B cell (primary cell): ENCODE measurements at regions not wholly inside any gene's neighbourhood (a gene's known extent, or its start where the extent isn't known, plus 50 kb on each side); places are given as distances from the start of the nearest gene placed in this dataset.

Experiments used
- ATAC-seq: fragments of 200-7000 bp; cut with Tn5 transposase; one replicate; pipeline ENCODE4 v1.10.0; 2021; ENCODE audit warnings: low read depth, mild to moderate bottlenecking, moderate number of reproducible peaks, moderate library complexity
- CTCF ChIA-PET: fragments of 350-600 bp; sonication (Branson Sonifier 250); formaldehyde crosslinking; loops from one replicate; lab custom pipeline; 2021; ENCODE audit warnings: antibody characterized with exemption, inconsistent platforms; lab: Charles Lee
- POLR2A ChIA-PET: fragments of 350-600 bp; sonication (Branson Sonifier 250); formaldehyde crosslinking; loops from one replicate; lab custom pipeline; 2021; ENCODE audit warnings: antibody characterized with exemption; lab: Charles Lee
- DNase-seq: peaks from one replicate; pipeline ENCODE4 v3.0.0; 2013
- H2AFZ ChIP-seq: 2 replicates; pipeline ENCODE4 v1.6.1; 2012; ENCODE audit warnings: mild to moderate bottlenecking, low read depth, low read length; ENCODE audit not compliant: insufficient read depth, poor library complexity, severe bottlenecking
- H3K27ac ChIP-seq, 2 donors: 1 replicate in 1 of 2; 2 replicates in 1 of 2; pipeline ENCODE4 v1.5.1; 2012 to 2013; ENCODE audit warnings: low read length in 2 of 2, mild to moderate bottlenecking in 2 of 2, moderate library complexity in 1 of 2
- H3K27me3 ChIP-seq, 4 experiments: fragments of 200-600 bp in 1 of 4; sonication (generic) in 1 of 4; replicated peaks in 1 of 4; 1 replicate in 2 of 4; 2 replicates in 2 of 4; pipeline versions ENCODE4 v1.6.1 to v1.7.0; 2013 to 2016; ENCODE audit warnings: low read length in 3 of 4, mild to moderate bottlenecking in 2 of 4, mixed read lengths in 1 of 4, moderate library complexity in 1 of 4; ENCODE audit not compliant: insufficient read depth in 4 of 4, control insufficient read depth in 3 of 4; ENCODE audit errors: control extremely low read depth in 1 of 4
- H3K36me3 ChIP-seq, 2 experiments: replicated peaks in 1 of 2; 1 replicate in 1 of 2; 2 replicates in 1 of 2; pipeline versions ENCODE4 v1.6.1 to v1.7.1; 2013; ENCODE audit warnings: low read length in 1 of 2; ENCODE audit not compliant: insufficient read depth in 2 of 2, control insufficient read depth in 1 of 2; ENCODE audit errors: control extremely low read depth in 1 of 2, extremely low read depth in 1 of 2
- H3K4me1 ChIP-seq, 2 donors: fragments of 200-600 bp in 1 of 2; sonication (generic) in 1 of 2; 1 replicate in 1 of 2; 2 replicates in 1 of 2; pipeline versions ENCODE4 v1.5.1 to v1.6.1; 2013 to 2017; ENCODE audit warnings: low read length in 2 of 2; ENCODE audit not compliant: control insufficient read depth in 2 of 2, insufficient read depth in 2 of 2
- H3K4me2 ChIP-seq: replicated peaks from 2 replicates; pipeline ENCODE3; 2012; ENCODE audit warnings: mild to moderate bottlenecking, low read depth, low read length; ENCODE audit not compliant: poor library complexity, severe bottlenecking
- H3K4me3 ChIP-seq, 5 experiments: fragments of 200-600 bp in 1 of 5; sonication (generic) in 1 of 5; 1 replicate in 3 of 5; 2 replicates in 2 of 5; pipeline versions ENCODE4 v1.5.1 to v1.7.0; 2011 to 2016; ENCODE audit warnings: low read length in 4 of 5, mild to moderate bottlenecking in 4 of 5, low read depth in 2 of 5, control low read depth in 1 of 5, moderate library complexity in 1 of 5; ENCODE audit not compliant: insufficient read depth in 1 of 5; ENCODE audit errors: control extremely low read depth in 1 of 5, extremely low read depth in 1 of 5
- H3K79me2 ChIP-seq: fragments of 200-600 bp; sonication (generic); one replicate; pipeline ENCODE4 v1.6.0; 2016; ENCODE audit warnings: low read length; ENCODE audit not compliant: control insufficient read depth, insufficient read depth
- H3K9ac ChIP-seq: fragments of 200-600 bp; sonication (generic); 2 replicates; pipeline ENCODE4 v1.6.1; 2017; ENCODE audit warnings: mild to moderate bottlenecking, low read length, moderate library complexity
- H3K9me3 ChIP-seq, 3 donors: one replicate each; pipeline versions ENCODE4 v1.6.1 to v1.7.1; 2013; ENCODE audit warnings: low read length in 2 of 3; ENCODE audit not compliant: control insufficient read depth in 2 of 3, insufficient read depth in 1 of 3; ENCODE audit errors: control extremely low read depth in 1 of 3
- H4K20me1 ChIP-seq: 2 replicates; pipeline ENCODE4 v1.6.0; 2012; ENCODE audit warnings: mild to moderate bottlenecking, low read length; ENCODE audit not compliant: insufficient read depth, control insufficient read depth, poor library complexity, severe bottlenecking
- H3K27ac Mint-ChIP-seq: one replicate; pipeline ENCODE4 v1.8.0; 2021; ENCODE audit warnings: mixed read lengths
- H3K27me3 Mint-ChIP-seq: one replicate; pipeline ENCODE4 v1.8.0; 2021; ENCODE audit warnings: mixed read lengths
- H3K4me1 Mint-ChIP-seq: one replicate; pipeline ENCODE4 v1.8.0; 2021; ENCODE audit warnings: mixed read lengths
- H3K4me3 Mint-ChIP-seq: one replicate; pipeline ENCODE4 v1.8.0; 2021; ENCODE audit warnings: mixed read lengths
- H3K9me3 Mint-ChIP-seq: one replicate; pipeline ENCODE4 v1.8.0; 2022; ENCODE audit warnings: mixed read lengths; ENCODE audit not compliant: insufficient read depth
- EZH2 ChIP-seq: IDR thresholded peaks from 2 replicates; pipeline ENCODE4 v1.6.1; 2012; ENCODE audit warnings: borderline replicate concordance, low read depth, mild to moderate bottlenecking, moderate library complexity, low read length; ENCODE audit not compliant: insufficient read depth, poor library complexity, severe bottlenecking
- WGBS: methylation state at CpG from one replicate; pipeline ENCODE4 v1.1.5; 2013; ENCODE audit warnings: missing lambda C conversion rate; ENCODE audit not compliant: insufficient coverage; 5-methylcytosine and 5-hydroxymethylcytosine counted together
- intact Hi-C: fragments of 100-400 bp; cut with micrococcal nuclease; formaldehyde crosslinking; loops from one replicate; pipeline ENCODE4 v1.10.0; 2022
- TF ChIP-seq, protein P1 (sequence below): fragments of 200-600 bp; IDR thresholded peaks from one replicate; pipeline ENCODE4 v1.8.0; 2022; ENCODE audit warnings: antibody characterized with exemption, mild to moderate bottlenecking

DNA sequence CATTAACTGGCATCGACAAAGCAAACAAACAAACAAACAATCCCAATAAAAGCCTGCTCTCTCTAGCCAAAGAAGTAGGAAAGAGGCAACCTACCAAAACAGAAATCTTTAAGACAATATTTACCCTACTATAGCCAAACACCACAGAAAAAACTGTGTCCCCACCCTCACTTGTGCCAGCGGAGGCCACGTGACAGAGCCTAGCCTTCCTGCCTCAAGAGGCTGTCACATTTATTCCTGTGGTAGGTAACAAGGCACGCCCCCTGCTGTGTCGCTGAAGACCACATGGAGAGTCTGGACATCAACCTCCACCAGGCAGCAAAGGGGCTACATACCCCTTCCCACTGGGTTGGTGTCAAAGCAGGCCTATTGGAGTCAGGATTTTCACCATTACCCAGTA, 148.1 kb downstream of the LMNTD1 start:
- peaks cover 0 to 1% (median 0%) of the 10 kb centered on the region in 3 donors for H3K9me3 ChIP-seq
- Mint-ChIP-seq H3K9me3 (peaks cover 2% of the 10 kb centered on the region), H3K27me3 (peaks cover 3% of the 10 kb centered on the region), H3K27ac (no peak overlapping the region), H3K4me1 (no peaks in the 10 kb centered on the region), H3K4me3 (no peak overlapping the region)
- no peak for TF ChIP-seq EZH2
- no peak for DNase-seq
- H3K4me1 ChIP-seq = no peaks in the 10 kb centered on the region
- 98% methylated on average over 4 of the region's 5 CpGs for WGBS
- no peak overlapping the region for H3K4me3 ChIP-seq
- H2AFZ ChIP-seq = no peak overlapping the region
- H3K4me2 ChIP-seq = no peak overlapping the region
- no peaks in the 10 kb centered on the region for H4K20me1 ChIP-seq
- H3K27ac ChIP-seq = no peak overlapping the region
- no peak for ATAC-seq
- POLR2A ChIA-PET = no interaction called here
- no peaks in the 10 kb centered on the region for H3K79me2 ChIP-seq
- CTCF ChIA-PET = no interaction called here
- no peak overlapping the region for H3K9ac ChIP-seq
- H3K36me3 ChIP-seq = no peaks in the 10 kb centered on the region
- intact Hi-C loops = no loop called here
- peaks cover 0 to 2% (median 0%) of the 10 kb centered on the region in 4 experiments for H3K27me3 ChIP-seq

GRCh38 chr12:25401547-25402345, 151.0 kb upstream of the KRAS start:
- Histone ChIP-seq H3K36me3 (no peaks in the 10 kb centered on the region), H3K4me3 (no peak overlapping the region), H2AFZ (no peak overlapping the region), H3K79me2 (no peaks in the 10 kb centered on the region), H3K4me2 (no peak overlapping the region), H4K20me1 (no peaks in the 10 kb centered on the region), H3K4me1 (no peaks in the 10 kb centered on the region), H3K27ac (no peak overlapping the region), H3K9ac (no peak overlapping the region), H3K27me3 (peaks cover 0 to 2% (median 0%) of the 10 kb centered on the region in 4 experiments), H3K9me3 (no peaks in the 10 kb centered on the region)
- intact Hi-C loops = no loop called here
- TF ChIP-seq, protein P1, sequence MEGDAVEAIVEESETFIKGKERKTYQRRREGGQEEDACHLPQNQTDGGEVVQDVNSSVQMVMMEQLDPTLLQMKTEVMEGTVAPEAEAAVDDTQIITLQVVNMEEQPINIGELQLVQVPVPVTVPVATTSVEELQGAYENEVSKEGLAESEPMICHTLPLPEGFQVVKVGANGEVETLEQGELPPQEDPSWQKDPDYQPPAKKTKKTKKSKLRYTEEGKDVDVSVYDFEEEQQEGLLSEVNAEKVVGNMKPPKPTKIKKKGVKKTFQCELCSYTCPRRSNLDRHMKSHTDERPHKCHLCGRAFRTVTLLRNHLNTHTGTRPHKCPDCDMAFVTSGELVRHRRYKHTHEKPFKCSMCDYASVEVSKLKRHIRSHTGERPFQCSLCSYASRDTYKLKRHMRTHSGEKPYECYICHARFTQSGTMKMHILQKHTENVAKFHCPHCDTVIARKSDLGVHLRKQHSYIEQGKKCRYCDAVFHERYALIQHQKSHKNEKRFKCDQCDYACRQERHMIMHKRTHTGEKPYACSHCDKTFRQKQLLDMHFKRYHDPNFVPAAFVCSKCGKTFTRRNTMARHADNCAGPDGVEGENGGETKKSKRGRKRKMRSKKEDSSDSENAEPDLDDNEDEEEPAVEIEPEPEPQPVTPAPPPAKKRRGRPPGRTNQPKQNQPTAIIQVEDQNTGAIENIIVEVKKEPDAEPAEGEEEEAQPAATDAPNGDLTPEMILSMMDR = no peak
- Mint-ChIP-seq H3K4me3 (no peak overlapping the region), H3K27ac (no peak overlapping the region), H3K27me3 (peaks cover 6% of the 10 kb centered on the region), H3K9me3 (peaks cover 2% of the 10 kb centered on the region), H3K4me1 (no peaks in the 10 kb centered on the region)
- DNase-seq (no peak), ATAC-seq (no peak)
- ChIA-PET CTCF (interaction anchor here (1.2 kb wide), 1 partner anchor 161 kb away, joined by 3 read pairs; no protein-coding TSS in a partner anchor), POLR2A (no interaction called here)
- WGBS = no CpG with 5 or more reads among the region's 3 CpGs
